ENCODE measurements at regions not wholly inside any gene's neighbourhood (a gene's known extent, or its start where the extent isn't known, plus 50 kb on each side); places are given as distances from the start of the nearest gene placed in this dataset.

GRCh38 chr14:105855246-105855892 lies 329.0 kb downstream of the TMEM121 start:
- H3K27me3 Mint-ChIP-seq = no peaks in the 10 kb centered on the region
- TF ChIP-seq CTCF (IDR thresholded peaks at IDR 0.05) = no peak
- no peak overlapping the region for H3K4me3 Mint-ChIP-seq
- no peak overlapping the region for H3K27ac Mint-ChIP-seq
- DNase-seq = no peak
- intact Hi-C loops (cut with micrococcal nuclease) = no loop called here
- CTCF ChIA-PET = no interaction called here
- H3K9me3 Mint-ChIP-seq = no peaks in the 10 kb centered on the region
- POLR2A ChIA-PET = no interaction called here
- H3K4me1 Mint-ChIP-seq (ENCODE audit: low read depth) = peaks cover 35% of the 10 kb centered on the region
- H3K36me3 Mint-ChIP-seq (ENCODE audit: low read depth) = peaks cover 7% of the 10 kb centered on the region
- ATAC-seq = no peak

- POLR2A ChIA-PET = no interaction called here
- no peak for TF ChIP-seq CTCF (IDR thresholded peaks at IDR 0.05)
- CTCF ChIA-PET = interaction anchor here (0.6 kb wide), 1 partner anchor 1077 kb away, joined by 3 read pairs; no protein-coding TSS in a partner anchor
- Mint-ChIP-seq H3K36me3 (ENCODE audit: low read depth) (peaks cover 7% of the 10 kb centered on the region), H3K9me3 (no peaks in the 10 kb centered on the region), H3K27ac (peak overlapping the region; percentile 36), H3K27me3 (no peaks in the 10 kb centered on the region), H3K4me3 (no peak overlapping the region), H3K4me1 (ENCODE audit: low read depth) (peaks cover 42% of the 10 kb centered on the region)
- DNase-seq = no peak
- no peak for ATAC-seq
- intact Hi-C loops (cut with micrococcal nuclease) = no loop called here
These were observed 329.7 kb downstream of the TMEM121 start for GRCh38 chr14:105855893-105856675.

GRCh38 chr14:105856676-105857219 lies 330.4 kb downstream of the TMEM121 start:
- TF ChIP-seq CTCF (IDR thresholded peaks at IDR 0.05) = no peak
- peak overlapping the region; percentile 33 for H3K4me3 Mint-ChIP-seq
- H3K27me3 Mint-ChIP-seq = no peaks in the 10 kb centered on the region
- ChIA-PET CTCF (interaction anchor here (0.6 kb wide), 1 partner anchor 1078 kb away, joined by 3 read pairs; no protein-coding TSS in a partner anchor), POLR2A (no interaction called here)
- intact Hi-C loops (cut with micrococcal nuclease) = no loop called here
- H3K4me1 Mint-ChIP-seq (ENCODE audit: low read depth) = peaks cover 48% of the 10 kb centered on the region
- peaks cover 7% of the 10 kb centered on the region for H3K36me3 Mint-ChIP-seq (ENCODE audit: low read depth)
- H3K27ac Mint-ChIP-seq = peak overlapping the region; percentile 69
- no peak for DNase-seq
- no peak for ATAC-seq
- no peaks in the 10 kb centered on the region for H3K9me3 Mint-ChIP-seq

GRCh38 chr14:105857220-105857825 lies 330.9 kb downstream of the TMEM121 start:
- Mint-ChIP-seq H3K4me1 (ENCODE audit: low read depth) (peaks cover 53% of the 10 kb centered on the region), H3K27me3 (no peaks in the 10 kb centered on the region), H3K4me3 (peak overlapping the region; percentile 77), H3K36me3 (ENCODE audit: low read depth) (peaks cover 7% of the 10 kb centered on the region), H3K27ac (peak overlapping the region; percentile 52), H3K9me3 (no peaks in the 10 kb centered on the region)
- intact Hi-C loops (cut with micrococcal nuclease) = no loop called here
- TF ChIP-seq CTCF (IDR thresholded peaks at IDR 0.05) = no peak
- POLR2A ChIA-PET = no interaction called here
- DNase-seq = no peak
- CTCF ChIA-PET = interaction anchor here (0.9 to 1.4 kb wide), 2 partner anchors 9 to 87 kb away, joined by 3 to 4 read pairs; no protein-coding TSS in a partner anchor
- ATAC-seq = no peak
